ENCODE measurements at regions not wholly inside any gene's neighbourhood (a gene's known extent, or its start where the extent isn't known, plus 50 kb on each side); places are given as distances from the start of the nearest gene placed in this dataset.

DNA sequence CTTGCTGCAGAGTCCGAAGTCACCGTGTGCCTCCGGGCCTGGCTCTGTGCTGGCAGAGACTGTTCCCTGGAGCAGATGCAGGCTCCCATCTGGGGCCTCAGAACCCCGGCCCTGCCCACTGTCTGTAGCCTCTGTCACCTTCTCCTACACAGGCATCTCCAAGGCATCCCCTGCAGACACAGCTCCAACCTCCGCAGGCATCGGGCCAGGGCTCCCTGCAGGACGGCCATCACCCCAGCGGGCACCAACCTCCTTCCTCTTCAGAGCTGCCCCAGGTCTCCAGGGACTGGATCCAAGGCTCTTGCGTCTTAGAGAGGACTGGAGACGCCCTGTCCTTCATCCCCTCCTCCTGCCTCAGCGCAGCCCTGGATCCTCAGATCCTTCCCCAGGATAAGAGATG, 69.9 kb upstream of the MYL10 start:
- no peak overlapping the region for H3K9ac ChIP-seq (ENCODE audit: low read length)
- no peak overlapping the region for H3K27ac ChIP-seq (ENCODE audit: low read length in 2 of 2)
- no peak overlapping the region for H3K4me3 Mint-ChIP-seq
- no peaks in the 10 kb centered on the region for H3K9me3 Mint-ChIP-seq (ENCODE audit: insufficient read depth)
- H4K20me1 ChIP-seq (ENCODE audit: control insufficient read depth, insufficient read depth, low read length, poor library complexity, severe bottlenecking) = no peaks in the 10 kb centered on the region
- WGBS (ENCODE audit: insufficient coverage) = 94% methylated on average over 7 of the region's 11 CpGs
- CTCF ChIA-PET = no interaction called here
- no peaks in the 10 kb centered on the region for H3K27me3 ChIP-seq (replicated peaks in 1 of 4; ENCODE audit: control extremely low read depth in 1 of 4, control insufficient read depth in 3 of 4, insufficient read depth in 4 of 4, low read length in 3 of 4)
- ATAC-seq (ENCODE audit: low read depth) (no peak), DNase-seq (no peak)
- TF ChIP-seq, protein P1, sequence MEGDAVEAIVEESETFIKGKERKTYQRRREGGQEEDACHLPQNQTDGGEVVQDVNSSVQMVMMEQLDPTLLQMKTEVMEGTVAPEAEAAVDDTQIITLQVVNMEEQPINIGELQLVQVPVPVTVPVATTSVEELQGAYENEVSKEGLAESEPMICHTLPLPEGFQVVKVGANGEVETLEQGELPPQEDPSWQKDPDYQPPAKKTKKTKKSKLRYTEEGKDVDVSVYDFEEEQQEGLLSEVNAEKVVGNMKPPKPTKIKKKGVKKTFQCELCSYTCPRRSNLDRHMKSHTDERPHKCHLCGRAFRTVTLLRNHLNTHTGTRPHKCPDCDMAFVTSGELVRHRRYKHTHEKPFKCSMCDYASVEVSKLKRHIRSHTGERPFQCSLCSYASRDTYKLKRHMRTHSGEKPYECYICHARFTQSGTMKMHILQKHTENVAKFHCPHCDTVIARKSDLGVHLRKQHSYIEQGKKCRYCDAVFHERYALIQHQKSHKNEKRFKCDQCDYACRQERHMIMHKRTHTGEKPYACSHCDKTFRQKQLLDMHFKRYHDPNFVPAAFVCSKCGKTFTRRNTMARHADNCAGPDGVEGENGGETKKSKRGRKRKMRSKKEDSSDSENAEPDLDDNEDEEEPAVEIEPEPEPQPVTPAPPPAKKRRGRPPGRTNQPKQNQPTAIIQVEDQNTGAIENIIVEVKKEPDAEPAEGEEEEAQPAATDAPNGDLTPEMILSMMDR (IDR thresholded peaks at IDR 0.05) = no peak
- TF ChIP-seq EZH2 (IDR thresholded peaks at IDR 0.05; ENCODE audit: borderline replicate concordance, insufficient read depth, low read depth, low read length, poor library complexity, severe bottlenecking) = no peak
- intact Hi-C loops (cut with micrococcal nuclease) = no loop called here
- H3K79me2 ChIP-seq (ENCODE audit: control insufficient read depth, insufficient read depth, low read length) = no peaks in the 10 kb centered on the region
- H3K4me1 ChIP-seq (ENCODE audit: control insufficient read depth in 2 of 2, insufficient read depth in 2 of 2, low read length in 2 of 2) = no peaks in the 10 kb centered on the region
- no peak overlapping the region for H2AFZ ChIP-seq (ENCODE audit: insufficient read depth, low read depth, low read length, poor library complexity, severe bottlenecking)
- H3K27ac Mint-ChIP-seq = no peak overlapping the region
- no peaks in the 10 kb centered on the region for H3K9me3 ChIP-seq (ENCODE audit: control extremely low read depth in 1 of 3, control insufficient read depth in 2 of 3, insufficient read depth in 1 of 3, low read length in 2 of 3)
- H3K4me1 Mint-ChIP-seq = no peaks in the 10 kb centered on the region
- no peak overlapping the region for H3K4me3 ChIP-seq (ENCODE audit: control extremely low read depth in 1 of 5, extremely low read depth in 1 of 5, insufficient read depth in 1 of 5, low read depth in 2 of 5, low read length in 4 of 5)
- no peaks in the 10 kb centered on the region for H3K36me3 ChIP-seq (replicated peaks in 1 of 2; ENCODE audit: control extremely low read depth in 1 of 2, control insufficient read depth in 1 of 2, extremely low read depth in 1 of 2, insufficient read depth in 2 of 2, low read length in 1 of 2)
- H3K4me2 ChIP-seq (replicated peaks; ENCODE audit: low read depth, low read length, poor library complexity, severe bottlenecking) = no peak overlapping the region
- H3K27me3 Mint-ChIP-seq = no peaks in the 10 kb centered on the region
- POLR2A ChIA-PET = no interaction called here

DNA sequence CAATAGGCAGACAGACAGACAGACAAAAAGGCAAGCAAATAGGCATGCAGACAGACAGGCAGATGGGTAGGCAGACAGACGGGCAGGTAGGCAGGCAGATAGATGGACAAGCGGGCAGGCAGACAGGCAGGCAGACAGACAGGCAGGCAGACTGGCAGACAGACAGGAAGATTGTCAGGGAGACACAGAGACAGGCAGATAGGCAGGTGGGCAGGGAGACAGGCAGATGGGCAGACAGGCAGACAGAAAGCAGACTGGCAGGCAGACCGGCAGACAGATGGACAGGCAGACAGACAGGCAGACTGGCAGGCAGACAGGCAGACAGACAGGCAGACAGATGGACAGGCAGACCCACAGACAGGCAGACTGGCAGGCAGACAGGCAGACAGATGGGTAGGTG, 70.3 kb upstream of the MYL10 start:
- ChIA-PET POLR2A (no interaction called here), CTCF (no interaction called here)
- Mint-ChIP-seq H3K4me3 (no peak overlapping the region), H3K9me3 (ENCODE audit: insufficient read depth) (no peaks in the 10 kb centered on the region), H3K4me1 (no peaks in the 10 kb centered on the region), H3K27me3 (no peaks in the 10 kb centered on the region), H3K27ac (no peak overlapping the region)
- Histone ChIP-seq H3K27ac (ENCODE audit: low read length in 2 of 2) (no peak overlapping the region), H2AFZ (ENCODE audit: insufficient read depth, low read depth, low read length, poor library complexity, severe bottlenecking) (no peak overlapping the region), H4K20me1 (ENCODE audit: control insufficient read depth, insufficient read depth, low read length, poor library complexity, severe bottlenecking) (no peaks in the 10 kb centered on the region), H3K79me2 (ENCODE audit: control insufficient read depth, insufficient read depth, low read length) (no peaks in the 10 kb centered on the region), H3K9me3 (ENCODE audit: control extremely low read depth in 1 of 3, control insufficient read depth in 2 of 3, insufficient read depth in 1 of 3, low read length in 2 of 3) (no peaks in the 10 kb centered on the region), H3K9ac (ENCODE audit: low read length) (no peak overlapping the region), H3K4me3 (ENCODE audit: control extremely low read depth in 1 of 5, extremely low read depth in 1 of 5, insufficient read depth in 1 of 5, low read depth in 2 of 5, low read length in 4 of 5) (no peak overlapping the region), H3K36me3 (replicated peaks in 1 of 2; ENCODE audit: control extremely low read depth in 1 of 2, control insufficient read depth in 1 of 2, extremely low read depth in 1 of 2, insufficient read depth in 2 of 2, low read length in 1 of 2) (no peaks in the 10 kb centered on the region), H3K4me2 (replicated peaks; ENCODE audit: low read depth, low read length, poor library complexity, severe bottlenecking) (no peak overlapping the region), H3K4me1 (ENCODE audit: control insufficient read depth in 2 of 2, insufficient read depth in 2 of 2, low read length in 2 of 2) (no peaks in the 10 kb centered on the region), H3K27me3 (replicated peaks in 1 of 4; ENCODE audit: control extremely low read depth in 1 of 4, control insufficient read depth in 3 of 4, insufficient read depth in 4 of 4, low read length in 3 of 4) (no peaks in the 10 kb centered on the region)
- 95% methylated on average over 3 of the region's 3 CpGs for WGBS (ENCODE audit: insufficient coverage)
- DNase-seq (no peak), ATAC-seq (ENCODE audit: low read depth) (no peak)
- intact Hi-C loops (cut with micrococcal nuclease) = no loop called here
- TF ChIP-seq EZH2 (IDR thresholded peaks at IDR 0.05; ENCODE audit: borderline replicate concordance, insufficient read depth, low read depth, low read length, poor library complexity, severe bottlenecking) = no peak
- TF ChIP-seq, protein P1 (IDR thresholded peaks at IDR 0.05) = no peak
